22Rv1 (cell line): ENCODE measurements at regions not wholly inside any gene's neighbourhood (a gene's known extent, or its start where the extent isn't known, plus 50 kb on each side); places are given as distances from the start of the nearest gene placed in this dataset.

ENCODE experiments used
- H3K27ac ChIP-seq: fragments of 450-650 bp; 2 replicates; pipeline ENCODE4 v1.5.1; 2017
- ZFX ChIP-seq: fragments of 450-650 bp; IDR thresholded peaks from 2 replicates; pipeline ENCODE4 v1.6.1; 2017; ENCODE audit warnings: antibody characterized with exemption, borderline replicate concordance
- TF ChIP-seq, protein P1 (sequence below): fragments of 450-650 bp; IDR thresholded peaks from 2 replicates; pipeline ENCODE4 v1.5.1; 2017; ENCODE audit warnings: mild to moderate bottlenecking

DNA sequence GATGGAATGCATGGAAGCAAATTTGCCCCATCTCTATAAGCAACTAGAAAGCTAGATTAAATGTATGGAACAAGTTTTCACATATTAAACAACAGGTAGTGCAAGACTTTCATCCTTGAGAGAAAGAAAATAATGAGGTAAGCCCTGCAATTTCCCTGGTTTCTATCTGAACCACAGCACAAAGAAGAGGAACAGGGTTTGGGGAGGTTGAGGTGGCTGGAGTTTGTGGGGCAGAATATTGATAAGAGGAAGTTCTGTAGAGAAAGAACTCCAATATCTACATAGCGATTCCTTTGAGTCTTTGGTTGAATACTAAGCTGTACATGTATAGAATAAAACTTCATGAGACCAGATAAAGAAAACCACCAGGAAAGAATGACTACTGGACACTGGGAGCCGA, 96.3 kb upstream of the CCND2 start:
- TF ChIP-seq, protein P1, sequence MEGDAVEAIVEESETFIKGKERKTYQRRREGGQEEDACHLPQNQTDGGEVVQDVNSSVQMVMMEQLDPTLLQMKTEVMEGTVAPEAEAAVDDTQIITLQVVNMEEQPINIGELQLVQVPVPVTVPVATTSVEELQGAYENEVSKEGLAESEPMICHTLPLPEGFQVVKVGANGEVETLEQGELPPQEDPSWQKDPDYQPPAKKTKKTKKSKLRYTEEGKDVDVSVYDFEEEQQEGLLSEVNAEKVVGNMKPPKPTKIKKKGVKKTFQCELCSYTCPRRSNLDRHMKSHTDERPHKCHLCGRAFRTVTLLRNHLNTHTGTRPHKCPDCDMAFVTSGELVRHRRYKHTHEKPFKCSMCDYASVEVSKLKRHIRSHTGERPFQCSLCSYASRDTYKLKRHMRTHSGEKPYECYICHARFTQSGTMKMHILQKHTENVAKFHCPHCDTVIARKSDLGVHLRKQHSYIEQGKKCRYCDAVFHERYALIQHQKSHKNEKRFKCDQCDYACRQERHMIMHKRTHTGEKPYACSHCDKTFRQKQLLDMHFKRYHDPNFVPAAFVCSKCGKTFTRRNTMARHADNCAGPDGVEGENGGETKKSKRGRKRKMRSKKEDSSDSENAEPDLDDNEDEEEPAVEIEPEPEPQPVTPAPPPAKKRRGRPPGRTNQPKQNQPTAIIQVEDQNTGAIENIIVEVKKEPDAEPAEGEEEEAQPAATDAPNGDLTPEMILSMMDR = no peak
- TF ChIP-seq ZFX = no peak
- H3K27ac ChIP-seq = no peak overlapping the region

DNA sequence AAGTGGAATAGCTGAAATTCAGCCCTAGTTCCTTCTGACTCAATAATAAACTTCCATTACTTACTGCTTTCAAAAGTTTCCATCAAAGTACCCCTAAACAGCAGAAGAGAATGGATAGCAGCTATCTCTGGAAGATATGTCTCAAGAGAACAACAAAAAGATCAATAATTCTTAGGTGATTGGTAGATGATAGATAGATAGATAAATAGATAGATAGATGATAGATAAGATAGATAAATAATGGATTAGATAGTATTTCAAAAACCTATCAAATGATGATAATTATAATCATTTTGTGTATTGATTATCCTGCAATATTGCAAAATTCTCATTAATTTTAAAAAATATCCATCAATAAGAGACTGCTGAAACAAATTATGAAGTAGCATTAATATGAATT, 97.4 kb upstream of the CCND2 start:
- no peak for TF ChIP-seq ZFX
- TF ChIP-seq, protein P1 = no peak
- no peak overlapping the region for H3K27ac ChIP-seq

DNA sequence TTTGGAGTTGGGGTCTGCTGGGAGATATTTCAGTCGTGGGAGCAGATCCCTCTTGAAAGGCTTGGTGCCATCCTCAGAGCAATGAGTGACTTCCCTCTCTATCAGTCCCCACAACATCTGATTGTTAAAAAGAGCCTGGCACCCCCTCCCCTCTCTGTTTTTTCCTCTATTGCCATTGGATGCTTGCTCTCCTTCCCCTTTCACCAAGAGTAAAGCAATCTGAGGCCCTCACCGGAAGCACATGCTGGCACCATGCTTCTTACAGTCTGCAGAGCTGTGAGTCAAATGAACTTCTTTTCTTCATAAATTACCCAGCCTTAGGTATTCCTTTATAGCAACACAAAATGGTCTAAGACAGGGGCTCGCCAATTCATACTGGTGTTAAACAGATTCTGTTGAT, 99.1 kb upstream of the CCND2 start:
- H3K27ac ChIP-seq = no peak overlapping the region
- TF ChIP-seq ZFX = no peak
- TF ChIP-seq, protein P1 = no peak

DNA sequence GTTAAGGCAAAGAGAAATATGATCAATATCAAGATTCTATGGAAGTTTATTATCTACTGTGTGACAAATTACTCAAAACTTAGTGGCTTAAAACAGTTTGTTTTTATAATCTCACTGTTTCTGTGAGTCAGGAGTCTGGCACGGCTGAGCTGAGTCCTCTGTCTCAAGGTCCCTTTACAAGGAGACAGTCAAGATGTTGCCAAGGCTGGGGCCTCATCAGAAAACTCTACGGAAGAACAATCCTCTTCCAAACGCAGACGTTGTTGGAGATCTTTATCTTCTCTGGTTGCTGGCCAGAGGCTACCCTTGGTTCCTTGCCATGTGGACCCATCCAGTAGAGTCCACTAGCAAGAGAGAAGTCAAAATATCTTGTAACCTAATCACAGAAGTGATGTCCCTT, 100.6 kb upstream of the CCND2 start:
- H3K27ac ChIP-seq = no peak overlapping the region
- TF ChIP-seq, protein P1 = no peak
- no peak for TF ChIP-seq ZFX

DNA sequence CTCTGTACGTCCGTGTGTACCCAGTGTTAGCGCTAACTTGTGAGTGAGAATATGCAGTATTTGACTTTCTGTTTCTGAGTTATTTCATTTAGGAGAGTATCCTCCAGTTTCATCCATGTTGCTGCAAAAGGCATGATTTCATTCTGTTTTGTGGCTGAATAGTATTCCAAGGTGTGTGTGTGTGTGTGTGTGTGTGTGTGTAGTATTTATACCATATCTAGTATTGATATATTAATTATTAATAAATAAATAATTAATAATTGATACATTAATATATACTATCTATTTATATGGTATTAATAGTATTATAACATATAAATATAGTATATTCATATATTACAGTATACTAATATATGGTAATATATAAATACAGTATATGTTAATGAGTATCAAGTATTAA, 101.8 kb upstream of the CCND2 start:
- TF ChIP-seq, protein P1 = no peak
- TF ChIP-seq ZFX = no peak
- no peak overlapping the region for H3K27ac ChIP-seq

DNA sequence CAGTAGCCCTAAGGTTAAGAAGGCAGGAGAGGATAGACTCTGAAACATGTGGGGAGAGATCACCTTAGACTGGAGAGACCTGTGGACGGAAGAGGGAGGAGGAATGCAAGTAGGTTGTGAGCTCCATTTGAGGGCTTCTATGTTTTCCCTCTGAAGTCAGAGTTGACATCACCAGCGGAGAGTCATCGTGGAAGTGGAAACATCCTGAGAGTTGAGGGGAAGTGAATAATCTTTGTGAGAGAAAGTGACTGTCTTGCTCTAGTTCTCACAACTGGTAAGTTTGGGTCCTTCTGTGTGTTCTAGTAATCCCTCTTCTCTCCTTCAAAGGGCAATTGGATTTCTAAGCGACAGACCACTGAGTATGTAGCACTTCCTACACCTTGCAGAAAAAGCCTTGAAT, 103.6 kb upstream of the CCND2 start:
- H3K27ac ChIP-seq = no peak overlapping the region
- TF ChIP-seq, protein P1 = no peak
- TF ChIP-seq ZFX = no peak

DNA sequence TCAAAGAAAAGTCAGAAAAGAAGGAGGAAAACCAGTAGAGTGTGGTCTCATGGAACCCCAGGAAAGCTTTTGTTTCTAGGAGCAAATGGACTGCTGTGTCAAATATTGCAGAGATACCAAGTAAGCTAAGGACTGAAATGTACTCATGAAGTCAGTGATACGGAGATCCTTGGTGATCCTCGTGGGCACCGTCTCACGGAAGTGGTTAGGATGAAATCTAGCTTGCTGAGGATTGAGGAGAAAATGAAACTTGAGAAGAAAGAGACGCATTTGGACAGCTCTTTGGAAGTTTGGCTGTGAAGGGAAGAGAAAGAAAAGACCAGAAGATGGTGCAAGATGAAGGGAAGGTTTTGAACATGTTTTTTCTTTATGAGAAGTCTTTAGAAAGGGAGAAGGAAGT, 104.0 kb upstream of the CCND2 start:
- TF ChIP-seq ZFX = no peak
- TF ChIP-seq, protein P1 = no peak
- no peak overlapping the region for H3K27ac ChIP-seq
